Loucy (cell line): ENCODE measurements at regions not wholly inside any gene's neighbourhood (a gene's known extent, or its start where the extent isn't known, plus 50 kb on each side); places are given as distances from the start of the nearest gene placed in this dataset.

Experiments used
- EZH2phosphoT487 ChIP-seq: fragments of 200-600 bp; IDR thresholded peaks from 2 replicates; pipeline ENCODE4 v1.6.1; 2018; ENCODE audit warnings: antibody characterized with exemption, mild to moderate bottlenecking, moderate library complexity, borderline replicate concordance
- TF ChIP-seq, protein P1 (sequence below): fragments of 200-600 bp; sonication (generic); conservative IDR thresholded peaks from 2 replicates; pipeline ENCODE4 v1.5.1; 2014; ENCODE audit warnings: mild to moderate bottlenecking, antibody characterized with exemption, low read length

DNA sequence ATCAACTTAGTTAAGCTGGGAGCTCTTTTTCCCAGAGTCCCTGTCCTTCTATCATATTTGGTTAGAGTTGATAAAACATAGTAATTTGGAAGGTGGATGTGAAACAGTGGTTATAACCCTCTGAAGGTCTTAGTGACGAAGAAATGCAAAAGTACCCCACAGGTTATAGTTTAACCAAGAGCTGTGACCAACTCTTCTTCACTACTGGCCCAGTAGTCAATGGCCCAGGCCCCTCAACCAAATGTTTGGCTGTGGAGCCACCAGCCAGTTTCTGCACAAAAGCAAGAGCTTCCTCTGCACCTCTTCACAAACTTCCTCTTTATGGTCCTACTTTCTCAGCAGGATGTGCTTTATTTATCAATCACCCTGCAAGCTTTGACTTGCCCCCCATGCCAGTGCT is 132.6 kb downstream of the BMP4 start:
- TF ChIP-seq, protein P1, sequence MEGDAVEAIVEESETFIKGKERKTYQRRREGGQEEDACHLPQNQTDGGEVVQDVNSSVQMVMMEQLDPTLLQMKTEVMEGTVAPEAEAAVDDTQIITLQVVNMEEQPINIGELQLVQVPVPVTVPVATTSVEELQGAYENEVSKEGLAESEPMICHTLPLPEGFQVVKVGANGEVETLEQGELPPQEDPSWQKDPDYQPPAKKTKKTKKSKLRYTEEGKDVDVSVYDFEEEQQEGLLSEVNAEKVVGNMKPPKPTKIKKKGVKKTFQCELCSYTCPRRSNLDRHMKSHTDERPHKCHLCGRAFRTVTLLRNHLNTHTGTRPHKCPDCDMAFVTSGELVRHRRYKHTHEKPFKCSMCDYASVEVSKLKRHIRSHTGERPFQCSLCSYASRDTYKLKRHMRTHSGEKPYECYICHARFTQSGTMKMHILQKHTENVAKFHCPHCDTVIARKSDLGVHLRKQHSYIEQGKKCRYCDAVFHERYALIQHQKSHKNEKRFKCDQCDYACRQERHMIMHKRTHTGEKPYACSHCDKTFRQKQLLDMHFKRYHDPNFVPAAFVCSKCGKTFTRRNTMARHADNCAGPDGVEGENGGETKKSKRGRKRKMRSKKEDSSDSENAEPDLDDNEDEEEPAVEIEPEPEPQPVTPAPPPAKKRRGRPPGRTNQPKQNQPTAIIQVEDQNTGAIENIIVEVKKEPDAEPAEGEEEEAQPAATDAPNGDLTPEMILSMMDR = no peak
- no peak for TF ChIP-seq EZH2phosphoT487
